ENCODE measurements at regions not wholly inside any gene's neighbourhood (a gene's known extent, or its start where the extent isn't known, plus 50 kb on each side); places are given as distances from the start of the nearest gene placed in this dataset.

DNA sequence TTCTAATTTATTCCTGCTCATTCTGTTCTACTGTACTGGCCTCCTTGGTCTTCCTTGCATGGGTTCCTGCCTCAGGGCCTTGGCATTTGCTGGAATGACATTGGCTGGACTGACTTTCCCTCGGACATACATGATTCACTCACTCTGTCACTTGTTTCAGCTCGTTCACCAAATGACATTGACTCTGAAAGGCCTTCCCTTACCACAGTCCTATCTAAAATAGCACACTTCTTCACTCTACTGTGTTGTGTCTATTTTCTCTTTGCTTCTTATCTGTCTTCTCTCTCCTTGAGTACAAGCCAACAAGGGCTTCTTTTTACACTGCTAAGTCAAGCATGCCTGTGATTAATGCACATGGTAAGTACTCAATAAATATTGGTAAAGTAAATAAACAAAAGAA is 65.6 kb downstream of the SCG2 start:
- H4K20me1 ChIP-seq (replicated peaks in 1 of 2; ENCODE audit: control insufficient read depth in 1 of 2, insufficient read depth in 2 of 2, low read length in 2 of 2) = no peaks in the 10 kb centered on the region
- H2BK5ac ChIP-seq (ENCODE audit: low read depth, low read length) = no peak overlapping the region
- H3K23ac ChIP-seq (ENCODE audit: insufficient read length) = no peak overlapping the region
- POLR2A ChIA-PET (ENCODE audit: partially characterized antibody) = no interaction called here
- no peak for DNase-seq (ENCODE audit: low read depth in 1 of 2, low spot score in 2 of 2)
- H3K4ac ChIP-seq (replicated peaks; ENCODE audit: insufficient read length, low read depth, low read length) = no peak overlapping the region
- FAIRE-seq = no peak
- no peaks in the 10 kb centered on the region for H3K27me3 ChIP-seq (replicated peaks in 1 of 4; ENCODE audit: control insufficient read depth in 3 of 4, extremely low read depth in 1 of 4, insufficient read depth in 3 of 4, low read length in 3 of 4)
- H3K18ac ChIP-seq (ENCODE audit: extremely low read depth, low read length) = no peak overlapping the region
- no peak overlapping the region for H3K4me2 ChIP-seq (ENCODE audit: insufficient read depth in 1 of 2, low read depth in 2 of 2, low read length in 2 of 2)
- no peak overlapping the region for H2BK12ac ChIP-seq (ENCODE audit: low read depth, low read length)
- H3K36me3 ChIP-seq (ENCODE audit: control insufficient read depth in 2 of 4, insufficient read depth in 4 of 4, low read length in 3 of 4) = no peaks in the 10 kb centered on the region
- 96% methylated on average over 2 of the region's 2 CpGs; no CpG with 5 or more reads in 1 of the 2 experiments for WGBS, 2 experiments (ENCODE audit: extremely low coverage in 1 of 2, insufficient coverage in 1 of 2, insufficient read length in 1 of 2, insufficient replicate concordance in 2 of 2, low coverage in 1 of 2, low lambda C conversion rate in 2 of 2, missing lambda C conversion rate in 1 of 2)
- no peak overlapping the region for H4K5ac ChIP-seq (ENCODE audit: insufficient read length, low read depth, low read length)
- no peaks in the 10 kb centered on the region for H3K79me2 ChIP-seq (ENCODE audit: control insufficient read depth in 1 of 2, insufficient read depth in 2 of 2, low read length in 2 of 2)
- no peak overlapping the region for H3K9ac ChIP-seq (replicated peaks in 1 of 4; ENCODE audit: extremely low read depth in 1 of 4, low read depth in 3 of 4, low read length in 3 of 4)
- no peak overlapping the region for H3K56ac ChIP-seq (replicated peaks; ENCODE audit: insufficient read length, low read depth, low read length)
- no peak overlapping the region for H3K4me3 ChIP-seq (ENCODE audit: extremely low read depth in 1 of 4, insufficient read depth in 2 of 4, low read depth in 3 of 4, low read length in 4 of 4)
- no peak overlapping the region for H4K91ac ChIP-seq (replicated peaks; ENCODE audit: insufficient read length, low read length)
- TF ChIP-seq CBX8 (IDR thresholded peaks at IDR 0.05; ENCODE audit: borderline replicate concordance, low read depth, low read length) = no peak
- TF ChIP-seq SP2 (IDR thresholded peaks at IDR 0.05; ENCODE audit: low read length) = no peak
- TF ChIP-seq, protein P1, sequence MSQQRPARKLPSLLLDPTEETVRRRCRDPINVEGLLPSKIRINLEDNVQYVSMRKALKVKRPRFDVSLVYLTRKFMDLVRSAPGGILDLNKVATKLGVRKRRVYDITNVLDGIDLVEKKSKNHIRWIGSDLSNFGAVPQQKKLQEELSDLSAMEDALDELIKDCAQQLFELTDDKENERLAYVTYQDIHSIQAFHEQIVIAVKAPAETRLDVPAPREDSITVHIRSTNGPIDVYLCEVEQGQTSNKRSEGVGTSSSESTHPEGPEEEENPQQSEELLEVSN (IDR thresholded peaks at IDR 0.05) = no peak
- no peak for TF ChIP-seq JUND (IDR thresholded peaks at IDR 0.05; ENCODE audit: low read length)
- TF ChIP-seq SAP30 (IDR thresholded peaks at IDR 0.05; ENCODE audit: insufficient read depth, insufficient replicate concordance, low read length) = no peak
- no peak for TF ChIP-seq MAFK (IDR thresholded peaks at IDR 0.05; ENCODE audit: low read depth, low read length)
- TF ChIP-seq RXRA (IDR thresholded peaks at IDR 0.05; ENCODE audit: insufficient read depth, low read depth, low read length) = no peak
- TF ChIP-seq HDAC2 (IDR thresholded peaks at IDR 0.05; ENCODE audit: borderline replicate concordance in 1 of 2, low read depth in 2 of 2, low read length in 2 of 2) = no peak
- no peak overlapping the region for H3K27ac ChIP-seq (ENCODE audit: low read depth, low read length)
- H3K14ac ChIP-seq (ENCODE audit: insufficient read length) = no peak overlapping the region
- H2AFZ ChIP-seq (ENCODE audit: low read length) = no peak overlapping the region
- no peaks in the 10 kb centered on the region for H3K9me3 ChIP-seq (ENCODE audit: insufficient read depth in 2 of 2, low read depth in 1 of 2, low read length in 1 of 2)
- CTCF ChIA-PET (ENCODE audit: partially characterized antibody) = interaction anchor here (0.6 kb wide), 1 partner anchor 57 kb away, joined by 3 read pairs; no protein-coding TSS in a partner anchor
- H2BK20ac ChIP-seq (ENCODE audit: low read length) = no peak overlapping the region
- H4K8ac ChIP-seq (ENCODE audit: extremely low read depth, insufficient read depth, low read length) = no peak overlapping the region
- no peak overlapping the region for H2BK120ac ChIP-seq (replicated peaks; ENCODE audit: low read depth, low read length)
- no peak overlapping the region for H2AK5ac ChIP-seq (ENCODE audit: low read depth, low read length)
- no peaks in the 10 kb centered on the region for H3K79me1 ChIP-seq (ENCODE audit: low read depth, low read length)
- H2BK15ac ChIP-seq (ENCODE audit: low read length) = no peak overlapping the region
- H3K4me1 ChIP-seq (replicated peaks in 1 of 4; ENCODE audit: control insufficient read depth in 3 of 4, insufficient read depth in 4 of 4, low read length in 3 of 4) = peaks cover 0 to 11% (median 4%) of the 10 kb centered on the region in 4 experiments; a peak in 3 of 7 replicates
- H3K23me2 ChIP-seq (ENCODE audit: low read depth, low read length) = no peaks in the 10 kb centered on the region

All from H1 (cell line).